Endothelial cell of umbilical vein (primary cell): ENCODE measurements at regions not wholly inside any gene's neighbourhood (a gene's known extent, or its start where the extent isn't known, plus 50 kb on each side); places are given as distances from the start of the nearest gene placed in this dataset.

Experiments used
- BruUV-seq: library from RNA; stranded (reverse); fragments of 400-500 nt; replicated peaks from 2 replicates; lab custom pipeline; 2021; lab: Mats Ljungman, UMichigan
- CTCF ChIA-PET: fragments of 300-600, 350-600 bp; sonication (Branson Sonifier 250); formaldehyde crosslinking; loops from one replicate; lab custom pipeline; 2021; ENCODE audit warnings: antibody characterized with exemption, inconsistent platforms; lab: Charles Lee
- POLR2A ChIA-PET: fragments of 300-600, 350-600 bp; sonication (Branson Sonifier 250); formaldehyde crosslinking; loops from one replicate; lab custom pipeline; 2021; ENCODE audit warnings: antibody characterized with exemption, inconsistent platforms; lab: Charles Lee
- DNase-seq: peaks from one replicate; pipeline ENCODE4 v3.0.0-alpha.2; 2011; ENCODE audit warnings: low read depth, low spot score
- FAIRE-seq: peaks from 2 replicates; lab custom pipeline; 2011; peaks lifted over from hg19 to GRCh38; lab: Jason Lieb, UNC
- H2AFZ ChIP-seq: 2 replicates; pipeline ENCODE4 v1.6.0; 2012; ENCODE audit warnings: low read depth, low read length, control low read depth, inconsistent platforms
- H3K27ac ChIP-seq: 2 replicates; pipeline ENCODE4 v1.5.1; 2011; ENCODE audit warnings: low read depth, mild to moderate bottlenecking, control low read depth, low read length, moderate library complexity; ENCODE audit not compliant: insufficient read depth
- H3K27me3 ChIP-seq, 2 experiments: 2 replicates each; pipeline versions ENCODE4 v1.6.0 to v1.6.1; 2011; ENCODE audit warnings: low read length in 2 of 2, mixed read lengths in 1 of 2; ENCODE audit not compliant: control insufficient read depth in 2 of 2, insufficient read depth in 2 of 2
- H3K36me3 ChIP-seq, 2 experiments: 2 replicates in 1 of 2; 3 replicates in 1 of 2; pipeline ENCODE4 v1.5.1; 2011; ENCODE audit warnings: low read length in 2 of 2, mild to moderate bottlenecking in 1 of 2, moderate library complexity in 1 of 2; ENCODE audit not compliant: control insufficient read depth in 2 of 2, insufficient read depth in 2 of 2; ENCODE audit errors: extremely low read depth in 1 of 2
- H3K4me1 ChIP-seq: 3 replicates; pipeline ENCODE4 v1.5.1; 2011; ENCODE audit warnings: mild to moderate bottlenecking, low read length; ENCODE audit not compliant: control insufficient read depth, insufficient read depth; ENCODE audit errors: extremely low read depth
- H3K4me2 ChIP-seq: 2 replicates; pipeline ENCODE4 v1.6.1; 2011; ENCODE audit warnings: low read length, control low read depth, mixed read lengths; ENCODE audit not compliant: insufficient read depth
- H3K4me3 ChIP-seq, 3 experiments: fragments of 200-600 bp in 1 of 3; sonication (generic), shearing (Covaris generic) in 1 of 3; replicated peaks in 1 of 3; 2 replicates each; pipeline ENCODE4 v1.5.1; 2011 to 2016; ENCODE audit warnings: control low read depth in 3 of 3, low read length in 3 of 3, mild to moderate bottlenecking in 2 of 3, inconsistent platforms in 1 of 3, low read depth in 1 of 3, moderate library complexity in 1 of 3; ENCODE audit not compliant: insufficient read depth in 1 of 3
- H3K79me2 ChIP-seq: 2 replicates; pipeline ENCODE4 v1.6.0; 2012; ENCODE audit warnings: low read length, inconsistent platforms; ENCODE audit not compliant: control insufficient read depth, insufficient read depth
- H3K9ac ChIP-seq: replicated peaks from 2 replicates; pipeline ENCODE3; 2011; ENCODE audit warnings: low read length, control low read depth; ENCODE audit not compliant: insufficient read depth; ENCODE audit errors: extremely low read depth
- H3K9me1 ChIP-seq: replicated peaks from 3 replicates; pipeline ENCODE4 v1.6.0; 2011; ENCODE audit warnings: mild to moderate bottlenecking, low read length; ENCODE audit not compliant: control insufficient read depth, insufficient read depth; ENCODE audit errors: extremely low read depth
- H3K9me3 ChIP-seq: replicated peaks from 2 replicates; pipeline ENCODE4 v1.5.1; 2012; ENCODE audit warnings: low read length, inconsistent platforms; ENCODE audit not compliant: control insufficient read depth, insufficient read depth
- H4K20me1 ChIP-seq: replicated peaks from 2 replicates; pipeline ENCODE3; 2011; ENCODE audit warnings: mild to moderate bottlenecking, low read length; ENCODE audit not compliant: control insufficient read depth, insufficient read depth; ENCODE audit errors: extremely low read depth
- CTCF ChIP-seq, 2 donors: IDR thresholded peaks; 1 replicate in 1 of 2; 2 replicates in 1 of 2; pipeline ENCODE4 v1.5.1; 2011; ENCODE audit warnings: low read length in 2 of 2, mild to moderate bottlenecking in 2 of 2, moderate library complexity in 2 of 2, control low read depth in 1 of 2, inconsistent platforms in 1 of 2, low read depth in 1 of 2; ENCODE audit not compliant: insufficient read depth in 1 of 2; ENCODE audit errors: extremely low read depth in 1 of 2
- EZH2 ChIP-seq: IDR thresholded peaks from 2 replicates; pipeline ENCODE4 v1.6.1; 2012; ENCODE audit warnings: borderline replicate concordance, low read depth, mild to moderate bottlenecking, moderate library complexity, low read length, inconsistent platforms; ENCODE audit not compliant: severe bottlenecking
- FOS ChIP-seq: IDR thresholded peaks from 2 replicates; pipeline ENCODE4 v1.6.1; 2011; ENCODE audit warnings: mild to moderate bottlenecking, low read length, moderate library complexity, borderline replicate concordance; ENCODE audit not compliant: insufficient read depth
- GATA2 ChIP-seq: IDR thresholded peaks from 2 replicates; pipeline ENCODE4 v1.7.0; 2011; ENCODE audit warnings: low read depth, mild to moderate bottlenecking, moderate library complexity, mixed read lengths, low read length; ENCODE audit not compliant: insufficient read length, insufficient read depth
- JUN ChIP-seq: IDR thresholded peaks from 2 replicates; pipeline ENCODE4 v1.6.1; 2011; ENCODE audit warnings: borderline replicate concordance, low read depth; ENCODE audit not compliant: insufficient read length, insufficient read depth
- MAX ChIP-seq: IDR thresholded peaks from 2 replicates; pipeline ENCODE4 v1.6.1; 2011; ENCODE audit not compliant: insufficient read depth, insufficient read length
- MYC ChIP-seq: IDR thresholded peaks from one replicate; pipeline ENCODE4 v1.6.1; 2011; ENCODE audit warnings: mild to moderate bottlenecking, low read depth, low read length
- POLR2A ChIP-seq: IDR thresholded peaks from 2 replicates; pipeline ENCODE4 v1.6.1; 2012; ENCODE audit warnings: low read depth, mild to moderate bottlenecking, control low read depth, low read length
- POLR2AphosphoS5 ChIP-seq: IDR thresholded peaks from 2 replicates; pipeline ENCODE4 v1.6.1; 2012; ENCODE audit warnings: low read depth, mild to moderate bottlenecking, control low read depth, low read length, moderate library complexity; ENCODE audit not compliant: insufficient read depth
- dilution Hi-C: fragments of 300-500 bp; cut with MboI; formaldehyde crosslinking; loops from one replicate; pipeline ENCODE4 v1.15.0; 2019; ENCODE audit warnings: low sequenced_read_pairs; ENCODE audit not compliant: extremely low pct_ligation_motif_present
- intact Hi-C: fragments of 100-400 bp; cut with micrococcal nuclease; formaldehyde crosslinking; loops from one replicate; pipeline ENCODE4 v1.10.0; 2022

GRCh38 chr1:114232691-114233090 is 79.0 kb upstream of the SYT6 start:
- H3K9ac ChIP-seq, result no peak overlapping the region
- H3K79me2 ChIP-seq, result no peaks in the 10 kb centered on the region
- no peak overlapping the region for H2AFZ ChIP-seq
- BruUV-seq, result no TSS peak
- H4K20me1 ChIP-seq, result no peaks in the 10 kb centered on the region
- H3K9me1 ChIP-seq, result no peaks in the 10 kb centered on the region
- no peak overlapping the region for H3K4me2 ChIP-seq
- FAIRE-seq (no peak), DNase-seq (no peak)
- no peak overlapping the region for H3K27ac ChIP-seq
- H3K4me3 ChIP-seq, result no peak overlapping the region
- intact Hi-C loops (no loop called here), dilution Hi-C loops (no loop called here)
- ChIA-PET POLR2A (no interaction called here), CTCF (interaction anchor here (2.3 kb wide), 1 partner anchor 254 kb away, joined by 6 read pairs; the partner anchor contains the start of gene OLFML3)
- TF ChIP-seq CTCF (IDR thresholded peaks at IDR 0.05; ENCODE audit: extremely low read depth in 1 of 2, insufficient read depth in 1 of 2, low read depth in 1 of 2, low read length in 2 of 2), result no peak
- no peak for TF ChIP-seq MAX
- no peak for TF ChIP-seq POLR2AphosphoS5
- TF ChIP-seq JUN, result no peak
- TF ChIP-seq GATA2, result no peak
- H3K9me3 ChIP-seq, result no peaks in the 10 kb centered on the region
- no peaks in the 10 kb centered on the region for H3K27me3 ChIP-seq
- H3K4me1 ChIP-seq, result no peaks in the 10 kb centered on the region
- H3K36me3 ChIP-seq, result no peaks in the 10 kb centered on the region

- Histone ChIP-seq H3K4me1 (no peaks in the 10 kb centered on the region), H3K4me3 (no peak overlapping the region), H3K79me2 (no peaks in the 10 kb centered on the region), H2AFZ (no peak overlapping the region), H3K27me3 (no peaks in the 10 kb centered on the region), H3K36me3 (no peaks in the 10 kb centered on the region), H3K9me1 (no peaks in the 10 kb centered on the region), H3K9ac (no peak overlapping the region), H3K27ac (no peak overlapping the region), H3K9me3 (no peaks in the 10 kb centered on the region), H4K20me1 (no peaks in the 10 kb centered on the region), H3K4me2 (no peak overlapping the region)
- BruUV-seq, result no TSS peak
- intact Hi-C loops (no loop called here), dilution Hi-C loops (no loop called here)
- no peak for TF ChIP-seq CTCF (IDR thresholded peaks at IDR 0.05; ENCODE audit: extremely low read depth in 1 of 2, insufficient read depth in 1 of 2, low read depth in 1 of 2, low read length in 2 of 2)
- TF ChIP-seq POLR2A, result no peak
- no peak for TF ChIP-seq JUN
- TF ChIP-seq MYC, result no peak
- no peak for TF ChIP-seq POLR2AphosphoS5
- TF ChIP-seq FOS, result no peak
- no peak for TF ChIP-seq GATA2
- no peak for TF ChIP-seq MAX
- TF ChIP-seq EZH2, result no peak
- no peak for DNase-seq
- CTCF ChIA-PET, result interaction anchor here (2.3 kb wide), 1 partner anchor 252 kb away, joined by 6 read pairs; the partner anchor contains the start of gene OLFML3
- POLR2A ChIA-PET, result no interaction called here
- no peak for FAIRE-seq
These were observed 77.6 kb upstream of the SYT6 start for GRCh38 chr1:114231301-114231700.
